Effector CD4-positive, alpha-beta T cell (primary cell): ENCODE measurements at regions not wholly inside any gene's neighbourhood (a gene's known extent, or its start where the extent isn't known, plus 50 kb on each side); places are given as distances from the start of the nearest gene placed in this dataset.
"Not testable (repeated sequence)": the region's sequence is repeated elsewhere in the genome, so short reads cannot be mapped to it uniquely, and the experiment has no call there.

ENCODE experiments used
- DNase-seq: peaks from one replicate; pipeline ENCODE4 v3.0.0-alpha.2; 2020

- DNase-seq: no peak
Observed at GRCh38 chr2:160813506-160813858, 319.9 kb upstream of the RBMS1 start.

GRCh38 chr2:160816916-160817499 lies 323.4 kb upstream of the RBMS1 start:
- DNase-seq: no peak

GRCh38 chr2:160820691-160821090 lies 327.1 kb upstream of the RBMS1 start:
- no peak for DNase-seq

GRCh38 chr2:160822006-160822405 lies 328.4 kb upstream of the RBMS1 start:
- DNase-seq: no peak

- DNase-seq: no peak
Observed at GRCh38 chr2:160825433-160825832, 331.8 kb upstream of the RBMS1 start.

- no peak for DNase-seq
Observed at GRCh38 chr2:160826496-160826895, 332.9 kb upstream of the RBMS1 start.

GRCh38 chr2:160828076-160828475 lies 332.2 kb upstream of the TANK start:
- no peak for DNase-seq

GRCh38 chr2:160832381-160832780 lies 327.8 kb upstream of the TANK start:
- not testable (repeated sequence) for DNase-seq

- DNase-seq: no peak
Observed at GRCh38 chr2:160835166-160835565, 325.1 kb upstream of the TANK start.

- no peak for DNase-seq
Observed at GRCh38 chr2:160836755-160837154, 323.5 kb upstream of the TANK start.

- no peak for DNase-seq
Observed at GRCh38 chr2:160837416-160837815, 322.8 kb upstream of the TANK start.

GRCh38 chr2:160838147-160838546 lies 322.1 kb upstream of the TANK start:
- DNase-seq: no peak

GRCh38 chr2:160838691-160839090 lies 321.5 kb upstream of the TANK start:
- DNase-seq: no peak

- no peak for DNase-seq
Observed at GRCh38 chr2:160842286-160842685, 317.9 kb upstream of the TANK start.

- DNase-seq: no peak
Observed at GRCh38 chr2:160859096-160859495, 301.1 kb upstream of the TANK start.

- no peak for DNase-seq
Observed at GRCh38 chr2:160862226-160862625, 298.0 kb upstream of the TANK start.

GRCh38 chr2:160868891-160869290 lies 291.3 kb upstream of the TANK start:
- no peak for DNase-seq

- no peak for DNase-seq
Observed at GRCh38 chr2:160869411-160869810, 290.8 kb upstream of the TANK start.

GRCh38 chr2:160870729-160871465 lies 289.3 kb upstream of the TANK start:
- DNase-seq: no peak

- no peak for DNase-seq
Observed at GRCh38 chr2:160871953-160872352, 288.3 kb upstream of the TANK start.

GRCh38 chr2:160876029-160876428 lies 284.2 kb upstream of the TANK start:
- no peak for DNase-seq

- DNase-seq: no peak
Observed at GRCh38 chr2:160876765-160877164, 283.5 kb upstream of the TANK start.

GRCh38 chr2:160878618-160879017 lies 281.6 kb upstream of the TANK start:
- no peak for DNase-seq

GRCh38 chr2:160882906-160883305 lies 277.3 kb upstream of the TANK start:
- no peak for DNase-seq

- DNase-seq: no peak
Observed at GRCh38 chr2:160884056-160884455, 276.2 kb upstream of the TANK start.
